Endodermal cell (in vitro differentiated cells): ENCODE measurements at regions not wholly inside any gene's neighbourhood (a gene's known extent, or its start where the extent isn't known, plus 50 kb on each side); places are given as distances from the start of the nearest gene placed in this dataset.

ENCODE experiments used
- DNase-seq: peaks from one replicate; pipeline ENCODE4 v3.0.0-alpha.2; 2017
- H3K27ac ChIP-seq: 2 replicates; pipeline ENCODE4 v1.5.1; 2013; ENCODE audit warnings: mild to moderate bottlenecking, low read depth, low read length, moderate library complexity
- H3K27me3 ChIP-seq: 2 replicates; pipeline ENCODE4 v1.6.1; 2013; ENCODE audit warnings: mild to moderate bottlenecking, low read length, moderate library complexity; ENCODE audit not compliant: insufficient read depth, control insufficient read depth, poor library complexity, severe bottlenecking
- H3K36me3 ChIP-seq: 2 replicates; pipeline ENCODE4 v1.7.0; 2013; ENCODE audit warnings: mild to moderate bottlenecking, low read length, moderate library complexity; ENCODE audit not compliant: control insufficient read depth, insufficient read depth
- H3K4me1 ChIP-seq: one replicate; pipeline ENCODE4 v1.7.0; 2013; ENCODE audit warnings: low read length; ENCODE audit not compliant: control insufficient read depth, insufficient read depth
- H3K4me3 ChIP-seq: 2 replicates; pipeline ENCODE4 v1.5.1; 2013; ENCODE audit warnings: mild to moderate bottlenecking, low read length, moderate library complexity
- H3K9ac ChIP-seq: 2 replicates; pipeline ENCODE4 v1.6.1; 2013; ENCODE audit warnings: mild to moderate bottlenecking, low read length, moderate library complexity; ENCODE audit not compliant: poor library complexity, severe bottlenecking; ENCODE audit errors: extremely low read depth
- H3K9me3 ChIP-seq: 2 replicates; pipeline ENCODE4 v1.6.1; 2013; ENCODE audit warnings: mild to moderate bottlenecking, low read length, moderate library complexity; ENCODE audit not compliant: control insufficient read depth
- H3K27ac Mint-ChIP-seq: 2 replicates; pipeline ENCODE4 v1.8.0; 2020; ENCODE audit warnings: mixed read lengths
- H3K27me3 Mint-ChIP-seq: 2 replicates; pipeline ENCODE4 v1.8.0; 2021; ENCODE audit warnings: mild to moderate bottlenecking, mixed read lengths; ENCODE audit not compliant: insufficient read depth
- H3K36me3 Mint-ChIP-seq: 2 replicates; pipeline ENCODE4 v1.8.0; 2020; ENCODE audit warnings: low read depth, mixed read lengths
- H3K4me1 Mint-ChIP-seq: 2 replicates; pipeline ENCODE4 v1.8.0; 2020; ENCODE audit warnings: mixed read lengths
- H3K4me3 Mint-ChIP-seq: 2 replicates; pipeline ENCODE4 v1.8.0; 2020; ENCODE audit warnings: mild to moderate bottlenecking, moderate library complexity, mixed read lengths
- H3K9me3 Mint-ChIP-seq: 2 replicates; pipeline ENCODE4 v1.8.0; 2020; ENCODE audit warnings: mild to moderate bottlenecking, mixed read lengths
- CTCF ChIP-seq: fragments of 200-600 bp; sonication (generic); conservative IDR thresholded peaks from 2 replicates; pipeline ENCODE4 v1.5.0; 2021; ENCODE audit warnings: antibody characterized with exemption, mild to moderate bottlenecking
- WGBS, 2 experiments: methylation state at CpG; one replicate each; pipeline versions ENCODE4 v1.1.5 to v1.1.7; 2013; ENCODE audit warnings: missing lambda C conversion rate in 2 of 2, mixed read lengths in 1 of 2; ENCODE audit not compliant: insufficient coverage in 1 of 2, insufficient read length in 1 of 2; 5-methylcytosine and 5-hydroxymethylcytosine counted together

DNA sequence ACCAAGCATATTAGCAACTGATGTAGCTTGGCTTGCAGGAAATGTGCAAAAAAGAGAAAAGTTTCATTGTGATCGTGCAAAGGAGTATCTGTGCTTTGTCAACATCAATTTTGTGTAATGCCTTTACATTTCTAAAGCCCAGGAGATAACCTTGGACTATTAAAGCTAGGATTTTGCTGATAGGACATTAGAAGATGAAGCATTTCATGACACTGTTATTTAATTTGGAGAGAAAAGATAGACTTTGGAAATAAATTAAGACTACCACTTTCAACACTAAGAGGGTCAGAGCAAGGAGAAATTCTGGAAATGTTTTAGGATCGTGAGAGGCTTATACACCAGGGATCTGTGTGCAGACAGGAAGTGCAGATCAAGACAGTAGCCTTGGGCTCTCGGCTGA, 120.6 kb upstream of the MID1 start:
- TF ChIP-seq CTCF: no peak
- Histone ChIP-seq H3K27ac (peak overlapping the region; percentile 32), H3K36me3 (no peaks in the 10 kb centered on the region), H3K27me3 (no peaks in the 10 kb centered on the region), H3K4me3 (no peak overlapping the region), H3K4me1 (no peaks in the 10 kb centered on the region), H3K9ac (no peak overlapping the region), H3K9me3 (no peaks in the 10 kb centered on the region)
- no peak overlapping the region for H3K4me3 Mint-ChIP-seq
- H3K9me3 Mint-ChIP-seq: peaks cover 23% of the 10 kb centered on the region
- 83% methylated on average over 3 of the region's 3 CpGs; no CpG with 5 or more reads in 1 of the 2 experiments for WGBS, 2 experiments
- no peak for DNase-seq
- no peak overlapping the region for H3K27ac Mint-ChIP-seq
- H3K27me3 Mint-ChIP-seq: no peaks in the 10 kb centered on the region
- no peaks in the 10 kb centered on the region for H3K36me3 Mint-ChIP-seq
- H3K4me1 Mint-ChIP-seq: peaks cover 7% of the 10 kb centered on the region

- Mint-ChIP-seq H3K4me1 (peaks cover 7% of the 10 kb centered on the region), H3K27me3 (no peaks in the 10 kb centered on the region), H3K27ac (no peak overlapping the region), H3K36me3 (no peaks in the 10 kb centered on the region), H3K4me3 (no peak overlapping the region), H3K9me3 (peaks cover 23% of the 10 kb centered on the region)
- H3K36me3 ChIP-seq: no peaks in the 10 kb centered on the region
- no peak for DNase-seq
- H3K9ac ChIP-seq: no peak overlapping the region
- H3K27me3 ChIP-seq: no peaks in the 10 kb centered on the region
- no peak overlapping the region for H3K27ac ChIP-seq
- no peaks in the 10 kb centered on the region for H3K4me1 ChIP-seq
- H3K9me3 ChIP-seq: no peaks in the 10 kb centered on the region
- no peak for TF ChIP-seq CTCF
- WGBS, 2 experiments: 87% methylated on average over 2 of the region's 2 CpGs; no CpG with 5 or more reads in 1 of the 2 experiments
- H3K4me3 ChIP-seq: no peak overlapping the region
Observed at GRCh38 chrX:10741550-10741949, 121.2 kb upstream of the MID1 start.

DNA sequence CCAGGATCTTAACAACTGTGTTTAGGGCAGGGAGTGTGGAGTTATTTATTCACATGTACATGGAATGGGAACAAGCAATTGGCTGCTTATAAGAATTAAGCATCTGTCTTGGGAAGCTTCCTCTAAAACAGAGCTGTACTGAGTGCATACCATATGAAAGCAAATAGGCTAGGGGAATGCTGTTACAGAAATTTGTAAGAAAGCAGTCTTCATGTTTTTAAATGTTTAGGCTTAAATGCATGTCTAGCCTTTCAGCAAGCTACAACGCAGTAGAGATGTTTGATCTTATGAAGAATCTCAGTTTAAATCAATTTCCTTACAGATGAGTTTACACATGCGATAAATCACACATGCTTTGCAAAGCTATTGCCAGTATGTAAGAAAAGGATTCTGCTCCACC, 123.1 kb upstream of the MID1 start:
- H3K4me1 Mint-ChIP-seq: peaks cover 7% of the 10 kb centered on the region
- H3K9me3 Mint-ChIP-seq: peaks cover 21% of the 10 kb centered on the region
- Histone ChIP-seq H3K27me3 (no peaks in the 10 kb centered on the region), H3K4me3 (no peak overlapping the region), H3K36me3 (no peaks in the 10 kb centered on the region), H3K4me1 (no peaks in the 10 kb centered on the region), H3K9ac (no peak overlapping the region), H3K9me3 (no peaks in the 10 kb centered on the region), H3K27ac (peak overlapping the region; percentile 91)
- DNase-seq: no peak
- TF ChIP-seq CTCF: no peak
- no peaks in the 10 kb centered on the region for H3K36me3 Mint-ChIP-seq
- H3K27me3 Mint-ChIP-seq: no peaks in the 10 kb centered on the region
- 70% methylated on average over 1 of the region's 2 CpGs; no CpG with 5 or more reads in 1 of the 2 experiments for WGBS, 2 experiments
- H3K4me3 Mint-ChIP-seq: no peak overlapping the region
- H3K27ac Mint-ChIP-seq: no peak overlapping the region
